Activated naive CD4-positive, alpha-beta T cell treated with anti-CD3 and anti-CD28 coated beads for 36 hours (primary cell): ENCODE measurements at regions not wholly inside any gene's neighbourhood (a gene's known extent, or its start where the extent isn't known, plus 50 kb on each side); places are given as distances from the start of the nearest gene placed in this dataset.

Experiments used
- CTCF ChIA-PET: fragments of 350-600 bp; sonication (Branson Sonifier 250); formaldehyde crosslinking; loops from one replicate; lab custom pipeline; 2021; ENCODE audit warnings: antibody characterized with exemption; lab: Charles Lee
- DNase-seq: peaks from one replicate; pipeline ENCODE4 v3.0.0-alpha.2; 2020
- H3K27ac Mint-ChIP-seq: one replicate; pipeline ENCODE4 v1.8.0; 2021; ENCODE audit warnings: mild to moderate bottlenecking, mixed read lengths
- H3K27me3 Mint-ChIP-seq: one replicate; pipeline ENCODE4 v1.8.0; 2021; ENCODE audit warnings: low read depth, mixed read lengths
- H3K36me3 Mint-ChIP-seq: one replicate; pipeline ENCODE4 v1.8.0; 2021; ENCODE audit warnings: low read depth, mixed read lengths
- H3K4me1 Mint-ChIP-seq: one replicate; pipeline ENCODE4 v1.8.0; 2021; ENCODE audit warnings: low read depth, mixed read lengths
- H3K4me3 Mint-ChIP-seq: one replicate; pipeline ENCODE4 v1.8.0; 2021; ENCODE audit warnings: mild to moderate bottlenecking, moderate library complexity, mixed read lengths
- H3K9me3 Mint-ChIP-seq: one replicate; pipeline ENCODE4 v1.8.0; 2021; ENCODE audit warnings: mixed read lengths
- intact Hi-C: fragments of 100-400 bp; cut with micrococcal nuclease; formaldehyde crosslinking; loops from one replicate; pipeline ENCODE4 v1.15.1; 2023

GRCh38 chr2:3965211-3965610, 261.8 kb downstream of the DCDC2C start:
- Mint-ChIP-seq H3K4me3 (no peak overlapping the region), H3K9me3 (no peaks in the 10 kb centered on the region), H3K36me3 (no peaks in the 10 kb centered on the region), H3K27me3 (no peaks in the 10 kb centered on the region), H3K4me1 (no peaks in the 10 kb centered on the region), H3K27ac (no peak overlapping the region)
- no peak for DNase-seq
- CTCF ChIA-PET: no interaction called here
- intact Hi-C loops: no loop called here

GRCh38 chr2:3965953-3966352, 262.6 kb downstream of the DCDC2C start:
- intact Hi-C loops: no loop called here
- no peaks in the 10 kb centered on the region for H3K27me3 Mint-ChIP-seq

GRCh38 chr2:3966470-3966869, 263.1 kb downstream of the DCDC2C start:
- intact Hi-C loops: no loop called here
- H3K27ac Mint-ChIP-seq: no peak overlapping the region
- no peak overlapping the region for H3K4me3 Mint-ChIP-seq
- CTCF ChIA-PET: interaction anchor here (0.6 to 0.8 kb wide), 2 partner anchors 84 to 607 kb away, joined by 3 to 5 read pairs; no protein-coding TSS in a partner anchor
- H3K27me3 Mint-ChIP-seq: no peaks in the 10 kb centered on the region
- no peak for DNase-seq
- H3K4me1 Mint-ChIP-seq: no peaks in the 10 kb centered on the region
- H3K36me3 Mint-ChIP-seq: no peaks in the 10 kb centered on the region
- H3K9me3 Mint-ChIP-seq: no peaks in the 10 kb centered on the region

More at GRCh38 chr2:3965953-3966352, 262.6 kb downstream of the DCDC2C start:
- H3K4me1 Mint-ChIP-seq: no peaks in the 10 kb centered on the region
- no peaks in the 10 kb centered on the region for H3K36me3 Mint-ChIP-seq
- no peak overlapping the region for H3K27ac Mint-ChIP-seq
- H3K9me3 Mint-ChIP-seq: no peaks in the 10 kb centered on the region
- CTCF ChIA-PET: interaction anchor here (0.8 kb wide), 1 partner anchor 84 kb away, joined by 3 read pairs; no protein-coding TSS in a partner anchor
- H3K4me3 Mint-ChIP-seq: no peak overlapping the region
- DNase-seq: no peak

GRCh38 chr2:3968736-3969135, 265.4 kb downstream of the DCDC2C start:
- intact Hi-C loops: no loop called here
- Mint-ChIP-seq H3K36me3 (no peaks in the 10 kb centered on the region), H3K27me3 (no peaks in the 10 kb centered on the region), H3K4me1 (no peaks in the 10 kb centered on the region), H3K27ac (no peak overlapping the region), H3K9me3 (no peaks in the 10 kb centered on the region), H3K4me3 (no peak overlapping the region)
- DNase-seq: no peak
- CTCF ChIA-PET: no interaction called here

GRCh38 chr2:3970791-3971651, 267.6 kb downstream of the DCDC2C start:
- no peak overlapping the region for H3K4me3 Mint-ChIP-seq
- intact Hi-C loops: no loop called here
- DNase-seq: no peak
- CTCF ChIA-PET: no interaction called here
- no peak overlapping the region for H3K27ac Mint-ChIP-seq
- no peaks in the 10 kb centered on the region for H3K9me3 Mint-ChIP-seq
- H3K4me1 Mint-ChIP-seq: no peaks in the 10 kb centered on the region
- no peaks in the 10 kb centered on the region for H3K27me3 Mint-ChIP-seq
- no peaks in the 10 kb centered on the region for H3K36me3 Mint-ChIP-seq

- CTCF ChIA-PET: no interaction called here
- Mint-ChIP-seq H3K36me3 (no peaks in the 10 kb centered on the region), H3K9me3 (no peaks in the 10 kb centered on the region), H3K4me1 (no peaks in the 10 kb centered on the region), H3K27ac (no peak overlapping the region), H3K27me3 (no peaks in the 10 kb centered on the region), H3K4me3 (no peak overlapping the region)
- intact Hi-C loops: no loop called here
- DNase-seq: no peak
Measured at GRCh38 chr2:3971652-3972192, 268.3 kb downstream of the DCDC2C start.

- Mint-ChIP-seq H3K4me1 (no peaks in the 10 kb centered on the region), H3K9me3 (no peaks in the 10 kb centered on the region), H3K27ac (no peak overlapping the region), H3K36me3 (no peaks in the 10 kb centered on the region), H3K4me3 (no peak overlapping the region), H3K27me3 (no peaks in the 10 kb centered on the region)
- intact Hi-C loops: no loop called here
- CTCF ChIA-PET: no interaction called here
- no peak for DNase-seq
Measured at GRCh38 chr2:3972377-3972776, 269.0 kb downstream of the DCDC2C start.

- H3K27ac Mint-ChIP-seq: no peak overlapping the region
- no peaks in the 10 kb centered on the region for H3K4me1 Mint-ChIP-seq
- no peaks in the 10 kb centered on the region for H3K36me3 Mint-ChIP-seq
- DNase-seq: no peak
- CTCF ChIA-PET: no interaction called here
- H3K9me3 Mint-ChIP-seq: no peaks in the 10 kb centered on the region
- no peaks in the 10 kb centered on the region for H3K27me3 Mint-ChIP-seq
- H3K4me3 Mint-ChIP-seq: no peak overlapping the region
- intact Hi-C loops: no loop called here
Measured at GRCh38 chr2:3974765-3975164, 271.4 kb downstream of the DCDC2C start.

GRCh38 chr2:3981446-3981987, 278.1 kb downstream of the DCDC2C start:
- no peak for DNase-seq
- H3K27me3 Mint-ChIP-seq: no peaks in the 10 kb centered on the region
- no peaks in the 10 kb centered on the region for H3K36me3 Mint-ChIP-seq
- CTCF ChIA-PET: no interaction called here
- intact Hi-C loops: no loop called here
- H3K27ac Mint-ChIP-seq: no peak overlapping the region
- H3K9me3 Mint-ChIP-seq: no peaks in the 10 kb centered on the region
- H3K4me3 Mint-ChIP-seq: no peak overlapping the region
- no peaks in the 10 kb centered on the region for H3K4me1 Mint-ChIP-seq

- Mint-ChIP-seq H3K9me3 (no peaks in the 10 kb centered on the region), H3K36me3 (no peaks in the 10 kb centered on the region), H3K27me3 (no peaks in the 10 kb centered on the region), H3K4me1 (no peaks in the 10 kb centered on the region), H3K4me3 (no peak overlapping the region), H3K27ac (no peak overlapping the region)
- no peak for DNase-seq
- intact Hi-C loops: no loop called here
- CTCF ChIA-PET: no interaction called here
Measured at GRCh38 chr2:3982160-3982559, 278.8 kb downstream of the DCDC2C start.

- H3K9me3 Mint-ChIP-seq: peaks cover 14% of the 10 kb centered on the region
- no peak overlapping the region for H3K4me3 Mint-ChIP-seq
- H3K27ac Mint-ChIP-seq: no peak overlapping the region
- no peaks in the 10 kb centered on the region for H3K4me1 Mint-ChIP-seq
- no peaks in the 10 kb centered on the region for H3K27me3 Mint-ChIP-seq
- CTCF ChIA-PET: no interaction called here
- DNase-seq: no peak
- no peaks in the 10 kb centered on the region for H3K36me3 Mint-ChIP-seq
- intact Hi-C loops: no loop called here
Measured at GRCh38 chr2:3986063-3986462, 282.7 kb downstream of the DCDC2C start.

GRCh38 chr2:3986530-3987258, 283.3 kb downstream of the DCDC2C start:
- DNase-seq: no peak
- CTCF ChIA-PET: no interaction called here
- Mint-ChIP-seq H3K4me1 (no peaks in the 10 kb centered on the region), H3K27ac (no peak overlapping the region), H3K27me3 (no peaks in the 10 kb centered on the region), H3K4me3 (no peak overlapping the region), H3K36me3 (no peaks in the 10 kb centered on the region), H3K9me3 (peaks cover 17% of the 10 kb centered on the region)
- intact Hi-C loops: no loop called here
